ENCODE measurements at regions not wholly inside any gene's neighbourhood (a gene's known extent, or its start where the extent isn't known, plus 50 kb on each side); places are given as distances from the start of the nearest gene placed in this dataset.

DNA sequence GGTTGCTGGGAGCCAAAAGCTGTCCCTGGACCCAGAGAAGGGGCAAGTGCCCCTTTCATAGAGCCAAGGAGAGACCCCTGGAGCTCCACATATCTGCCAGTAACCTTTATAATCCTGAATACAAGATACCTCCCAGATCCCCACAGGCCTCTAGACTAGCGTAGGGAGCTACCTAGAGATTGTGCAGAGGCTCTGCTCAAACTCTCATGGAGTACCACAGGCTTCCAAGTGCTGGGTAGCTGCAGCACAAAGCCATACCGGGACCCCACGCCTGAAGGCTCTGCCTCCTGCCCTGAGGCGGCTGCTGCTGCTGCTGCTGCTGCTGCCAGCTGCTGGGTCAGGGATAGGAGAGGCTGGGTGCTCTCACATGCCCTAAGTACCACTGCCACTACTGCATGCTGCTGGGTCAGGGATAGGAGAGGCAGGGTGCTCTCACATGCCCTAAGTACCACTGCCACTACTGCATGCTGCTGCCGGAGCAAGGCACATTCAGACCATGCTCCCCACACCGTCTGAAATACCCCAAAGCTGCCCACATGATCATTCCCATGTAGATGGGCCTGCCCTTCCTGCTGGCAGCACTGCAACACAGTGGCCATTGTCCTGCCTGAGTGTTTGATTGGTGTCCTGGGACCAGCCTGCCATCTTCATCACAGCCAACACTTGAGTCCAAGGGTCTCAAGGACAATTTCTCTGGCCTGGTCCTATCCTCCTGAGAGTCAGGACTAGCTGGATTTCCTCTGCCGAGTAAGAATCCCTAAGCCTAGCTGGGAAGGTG lies 1434.3 kb upstream of the ADGRB3 start (continued):
- TF ChIP-seq CREB1 (IDR thresholded peaks at IDR 0.05) (no peak), TCF12 (IDR thresholded peaks at IDR 0.05; ENCODE audit: low read depth, low read length) (no peak), BCL11A (IDR thresholded peaks at IDR 0.05; ENCODE audit: low read depth in 2 of 2, low read length in 2 of 2) (no peak), HDAC2 (IDR thresholded peaks at IDR 0.05; ENCODE audit: borderline replicate concordance in 1 of 2, low read depth in 2 of 2, low read length in 2 of 2) (no peak), POLR2AphosphoS5 (IDR thresholded peaks at IDR 0.05; ENCODE audit: low read depth, low read length) (no peak), SIRT6 (IDR thresholded peaks at IDR 0.05; ENCODE audit: low read length) (no peak)
- TF ChIP-seq, protein P1, sequence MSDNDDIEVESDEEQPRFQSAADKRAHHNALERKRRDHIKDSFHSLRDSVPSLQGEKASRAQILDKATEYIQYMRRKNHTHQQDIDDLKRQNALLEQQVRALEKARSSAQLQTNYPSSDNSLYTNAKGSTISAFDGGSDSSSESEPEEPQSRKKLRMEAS (IDR thresholded peaks at IDR 0.05), result no peak

Measured in H1 (cell line).